SK-N-SH (cell line): ENCODE measurements at regions not wholly inside any gene's neighbourhood (a gene's known extent, or its start where the extent isn't known, plus 50 kb on each side); places are given as distances from the start of the nearest gene placed in this dataset.

ENCODE experiments used
- CTCF ChIA-PET: fragments of 300-600, 350-600 bp; formaldehyde crosslinking; extraction: SDS; loops from one replicate; lab custom pipeline; 2021; lab: Yijun Ruan, JAX
- POLR2A ChIA-PET: fragments of 350-600 bp; sonication (Branson Sonifier 250); formaldehyde crosslinking; extraction: SDS; loops from one replicate; lab custom pipeline; 2020; ENCODE audit warnings: antibody characterized with exemption, inconsistent platforms; lab: Yijun Ruan, JAX
- DNase-seq: peaks from one replicate; pipeline ENCODE4 v3.0.0; 2012
- H2AFZ ChIP-seq: fragments of 200-600 bp; sonication (generic); 2 replicates; pipeline ENCODE4 v1.8.1; 2016; ENCODE audit warnings: antibody characterized with exemption, mild to moderate bottlenecking, low read depth
- H3F3A ChIP-seq: fragments of 200-600 bp; sonication (generic); replicated peaks from 2 replicates; pipeline ENCODE3; 2016; ENCODE audit warnings: antibody characterized with exemption, mild to moderate bottlenecking; ENCODE audit not compliant: insufficient read depth
- H3K27ac ChIP-seq, 2 experiments: fragments of 200-500 bp in 1 of 2; fragments of 200-600 bp in 1 of 2; sonication (Bioruptor generic) in 1 of 2; sonication (generic), shearing (Covaris generic) in 1 of 2; 2 replicates each; pipeline versions ENCODE4 v1.5.1 to v1.6.1; 2014 to 2016; ENCODE audit warnings: low read depth in 2 of 2, inconsistent platforms in 1 of 2, low read length in 1 of 2, mild to moderate bottlenecking in 1 of 2, mixed read lengths in 1 of 2
- H3K27me3 ChIP-seq: fragments of 200-600 bp; sonication (generic), shearing (Covaris generic); 2 replicates; pipeline ENCODE4 v1.6.1; 2016; ENCODE audit warnings: mixed run types; ENCODE audit not compliant: insufficient read depth
- H3K36me3 ChIP-seq, 2 experiments: fragments of 200-500 bp in 1 of 2; fragments of 200-600 bp in 1 of 2; sonication (Bioruptor generic) in 1 of 2; sonication (generic) in 1 of 2; replicated peaks in 1 of 2; 2 replicates each; pipeline versions ENCODE3 to v1.5.1; 2014 to 2016; ENCODE audit warnings: low read length in 1 of 2, mild to moderate bottlenecking in 1 of 2; ENCODE audit not compliant: insufficient read depth in 2 of 2, control insufficient read depth in 1 of 2
- H3K4me1 ChIP-seq, 2 experiments: fragments of 200-500 bp in 1 of 2; fragments of 200-600 bp in 1 of 2; sonication (Bioruptor generic) in 1 of 2; sonication (generic), shearing (Covaris generic) in 1 of 2; 2 replicates each; pipeline versions ENCODE4 v1.5.1 to v1.6.1; 2014 to 2016; ENCODE audit warnings: low read depth in 1 of 2, low read length in 1 of 2, mixed run types in 1 of 2; ENCODE audit not compliant: insufficient read depth in 2 of 2, control insufficient read depth in 1 of 2
- H3K4me2 ChIP-seq: fragments of 200-600 bp; sonication (generic), shearing (Covaris generic); 2 replicates; pipeline ENCODE4 v1.6.1; 2017; ENCODE audit warnings: mixed run types
- H3K4me3 ChIP-seq, 2 experiments: fragments of 200-500 bp in 1 of 2; fragments of 200-600 bp in 1 of 2; sonication (Bioruptor generic) in 1 of 2; sonication (generic), shearing (Covaris generic) in 1 of 2; 2 replicates each; pipeline versions ENCODE4 v1.5.1 to v1.8.1; 2014 to 2016; ENCODE audit warnings: low read depth in 2 of 2, inconsistent platforms in 1 of 2, low read length in 1 of 2, mild to moderate bottlenecking in 1 of 2, mixed read lengths in 1 of 2, moderate library complexity in 1 of 2
- H3K79me2 ChIP-seq: fragments of 200-600 bp; sonication (generic); 2 replicates; pipeline ENCODE4 v1.8.1; 2017; ENCODE audit warnings: mild to moderate bottlenecking; ENCODE audit not compliant: insufficient read depth
- H3K9ac ChIP-seq: fragments of 200-600 bp; sonication (generic); 2 replicates; pipeline ENCODE4 v1.6.1; 2017; ENCODE audit warnings: mixed run types
- H3K9me2 ChIP-seq: fragments of 200-600 bp; sonication (generic); 2 replicates; pipeline ENCODE4 v1.6.1; 2017; ENCODE audit warnings: mixed run types
- H3K9me3 ChIP-seq: fragments of 200-600 bp; sonication (generic); 2 replicates; pipeline ENCODE4 v1.6.1; 2017; ENCODE audit warnings: mixed run types, mild to moderate bottlenecking, moderate library complexity
- H4K20me1 ChIP-seq: fragments of 200-600 bp; sonication (generic); 2 replicates; pipeline ENCODE4 v1.6.1; 2017; ENCODE audit warnings: mild to moderate bottlenecking, mixed run types; ENCODE audit not compliant: insufficient read depth
- EP300 ChIP-seq, 2 experiments: IDR thresholded peaks; 2 replicates each; pipeline versions ENCODE4 v1.4.0 to v1.6.1; 2012; ENCODE audit warnings: borderline replicate concordance in 1 of 2, low read depth in 1 of 2, low read length in 1 of 2
- FOSL2 ChIP-seq: IDR thresholded peaks from 2 replicates; pipeline ENCODE4 v1.4.0; 2012; ENCODE audit warnings: low read depth, mild to moderate bottlenecking, moderate library complexity, borderline replicate concordance
- FOXM1 ChIP-seq: IDR thresholded peaks from 2 replicates; pipeline ENCODE4 v1.4.0; 2012; ENCODE audit warnings: low read depth, mild to moderate bottlenecking
- GABPA ChIP-seq: IDR thresholded peaks from 2 replicates; pipeline ENCODE4 v1.4.0; 2012; ENCODE audit warnings: low read depth, mild to moderate bottlenecking
- JUND ChIP-seq: IDR thresholded peaks from 2 replicates; pipeline ENCODE4 v1.4.0; 2012
- MEF2A ChIP-seq: IDR thresholded peaks from 2 replicates; pipeline ENCODE4 v1.4.0; 2012; ENCODE audit warnings: low read depth, borderline replicate concordance
- MXI1 ChIP-seq: IDR thresholded peaks from 2 replicates; pipeline ENCODE4 v1.6.1; 2012; ENCODE audit warnings: mild to moderate bottlenecking, low read depth, low read length, improper control_type of control experiment
- NFIC ChIP-seq: IDR thresholded peaks from 2 replicates; pipeline ENCODE4 v1.4.0; 2012; ENCODE audit warnings: borderline replicate concordance
- POLR2AphosphoS5 ChIP-seq: IDR thresholded peaks from 2 replicates; pipeline ENCODE4 v1.6.1; 2012; ENCODE audit warnings: low read depth, low read length
- RCOR1 ChIP-seq: fragments of 150-350 bp; IDR thresholded peaks from 2 replicates; pipeline ENCODE4 v1.6.1; 2017; ENCODE audit warnings: antibody characterized with exemption, low read length
- SIN3A ChIP-seq: IDR thresholded peaks from 2 replicates; pipeline ENCODE4 v1.6.1; 2012; ENCODE audit warnings: low read depth, mild to moderate bottlenecking, low read length, moderate library complexity, borderline replicate concordance
- SMC3 ChIP-seq: IDR thresholded peaks from 2 replicates; pipeline ENCODE4 v1.6.1; 2012; ENCODE audit warnings: low read depth, low read length, improper control_type of control experiment
- WGBS: methylation state at CpG from one replicate; pipeline ENCODE4 v1.1.6; 2017; ENCODE audit warnings: low lambda C conversion rate; 5-methylcytosine and 5-hydroxymethylcytosine counted together
- TF ChIP-seq, protein P1 (sequence below): fragments of 200-600 bp; sonication (generic); IDR thresholded peaks from 2 replicates; pipeline ENCODE4 v1.6.1; 2017; ENCODE audit warnings: antibody characterized with exemption, mild to moderate bottlenecking, moderate library complexity
- TF ChIP-seq, protein P2 (sequence below): IDR thresholded peaks from 2 replicates; pipeline ENCODE4 v1.4.0; 2012; ENCODE audit warnings: low read depth, borderline replicate concordance
- TF ChIP-seq, protein P3 (sequence below): IDR thresholded peaks from 2 replicates; pipeline ENCODE4; 2012
- TF ChIP-seq, protein P4 (sequence below): IDR thresholded peaks from 2 replicates; pipeline ENCODE4 v1.4.0; 2012; ENCODE audit warnings: low read depth
- TF ChIP-seq, protein P5 (sequence below): IDR thresholded peaks from 2 replicates; pipeline ENCODE4 v1.6.1; 2012; ENCODE audit warnings: mild to moderate bottlenecking, low read depth, low read length, moderate library complexity
- TF ChIP-seq, protein P6 (sequence below): IDR thresholded peaks from 2 replicates; pipeline ENCODE4 v1.4.0; 2012; ENCODE audit warnings: low read depth, borderline replicate concordance

DNA sequence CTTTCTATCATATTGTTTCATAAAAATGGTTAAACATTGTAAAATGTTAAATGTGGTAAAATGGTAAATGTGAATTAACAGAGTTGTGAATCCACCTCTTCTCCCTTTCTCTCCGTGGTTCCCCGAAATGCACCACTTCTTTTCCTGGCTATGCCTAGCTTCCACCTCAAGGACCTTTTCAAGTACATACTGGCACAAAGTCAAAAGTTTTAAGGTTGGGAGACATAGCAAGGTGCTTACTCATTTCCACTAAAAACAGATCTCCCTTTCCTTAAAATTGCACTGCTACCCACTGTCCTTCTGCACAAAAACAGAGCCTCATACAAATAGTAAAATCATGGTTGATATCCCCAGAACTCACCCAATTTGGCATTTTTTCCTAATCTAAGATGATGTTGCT, 558.2 kb downstream of the SLITRK6 start:
- WGBS: 79% methylated on average over 2 of the region's 2 CpGs

DNA sequence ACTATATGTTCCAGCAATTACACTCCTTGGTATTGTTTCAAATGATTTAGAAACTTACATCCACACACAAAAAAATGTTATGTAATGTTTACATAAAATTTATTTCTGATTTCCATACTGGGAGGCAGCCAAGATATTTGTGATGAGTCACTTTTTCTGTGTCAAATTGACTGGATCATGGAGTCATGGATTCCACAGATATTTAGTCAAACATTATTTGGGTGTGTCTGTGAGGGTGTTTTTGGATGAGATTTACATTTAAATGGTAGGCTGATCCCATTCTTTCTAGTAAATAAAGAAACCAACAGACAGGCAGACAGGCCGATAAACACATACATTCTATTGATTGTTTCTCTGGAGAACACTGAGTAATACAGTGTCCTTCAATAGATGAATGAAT, 562.8 kb downstream of the SLITRK6 start:
- no peak for DNase-seq
- Histone ChIP-seq H3K4me2 (no peak overlapping the region), H4K20me1 (no peaks in the 10 kb centered on the region), H3K9ac (no peak overlapping the region), H3K9me3 (no peaks in the 10 kb centered on the region), H3K9me2 (no peaks in the 10 kb centered on the region), H3K4me3 (no peak overlapping the region), H3F3A (peaks cover 17% of the 10 kb centered on the region), H3K27me3 (no peaks in the 10 kb centered on the region), H2AFZ (peak overlapping the region; percentile 33; the same call in 1 of the 2 replicates), H3K27ac (peak overlapping the region in 1 of 2 experiments; percentile 19; a peak in 1 of 4 replicates), H3K4me1 (peaks cover 2 to 3% of the 10 kb centered on the region in 2 experiments; a peak in 1 of 4 replicates), H3K36me3 (no peaks in the 10 kb centered on the region), H3K79me2 (no peaks in the 10 kb centered on the region)
- POLR2A ChIA-PET: no interaction called here
- CTCF ChIA-PET: no interaction called here
- WGBS: 71% methylated on average over 1 of the region's 1 CpG
- no peak for TF ChIP-seq MEF2A
- TF ChIP-seq SIN3A: no peak
- no peak for TF ChIP-seq GABPA
- TF ChIP-seq FOXM1: no peak
- TF ChIP-seq JUND: peak; percentile 77
- TF ChIP-seq, protein P1, sequence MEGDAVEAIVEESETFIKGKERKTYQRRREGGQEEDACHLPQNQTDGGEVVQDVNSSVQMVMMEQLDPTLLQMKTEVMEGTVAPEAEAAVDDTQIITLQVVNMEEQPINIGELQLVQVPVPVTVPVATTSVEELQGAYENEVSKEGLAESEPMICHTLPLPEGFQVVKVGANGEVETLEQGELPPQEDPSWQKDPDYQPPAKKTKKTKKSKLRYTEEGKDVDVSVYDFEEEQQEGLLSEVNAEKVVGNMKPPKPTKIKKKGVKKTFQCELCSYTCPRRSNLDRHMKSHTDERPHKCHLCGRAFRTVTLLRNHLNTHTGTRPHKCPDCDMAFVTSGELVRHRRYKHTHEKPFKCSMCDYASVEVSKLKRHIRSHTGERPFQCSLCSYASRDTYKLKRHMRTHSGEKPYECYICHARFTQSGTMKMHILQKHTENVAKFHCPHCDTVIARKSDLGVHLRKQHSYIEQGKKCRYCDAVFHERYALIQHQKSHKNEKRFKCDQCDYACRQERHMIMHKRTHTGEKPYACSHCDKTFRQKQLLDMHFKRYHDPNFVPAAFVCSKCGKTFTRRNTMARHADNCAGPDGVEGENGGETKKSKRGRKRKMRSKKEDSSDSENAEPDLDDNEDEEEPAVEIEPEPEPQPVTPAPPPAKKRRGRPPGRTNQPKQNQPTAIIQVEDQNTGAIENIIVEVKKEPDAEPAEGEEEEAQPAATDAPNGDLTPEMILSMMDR: no peak
- TF ChIP-seq, protein P2, sequence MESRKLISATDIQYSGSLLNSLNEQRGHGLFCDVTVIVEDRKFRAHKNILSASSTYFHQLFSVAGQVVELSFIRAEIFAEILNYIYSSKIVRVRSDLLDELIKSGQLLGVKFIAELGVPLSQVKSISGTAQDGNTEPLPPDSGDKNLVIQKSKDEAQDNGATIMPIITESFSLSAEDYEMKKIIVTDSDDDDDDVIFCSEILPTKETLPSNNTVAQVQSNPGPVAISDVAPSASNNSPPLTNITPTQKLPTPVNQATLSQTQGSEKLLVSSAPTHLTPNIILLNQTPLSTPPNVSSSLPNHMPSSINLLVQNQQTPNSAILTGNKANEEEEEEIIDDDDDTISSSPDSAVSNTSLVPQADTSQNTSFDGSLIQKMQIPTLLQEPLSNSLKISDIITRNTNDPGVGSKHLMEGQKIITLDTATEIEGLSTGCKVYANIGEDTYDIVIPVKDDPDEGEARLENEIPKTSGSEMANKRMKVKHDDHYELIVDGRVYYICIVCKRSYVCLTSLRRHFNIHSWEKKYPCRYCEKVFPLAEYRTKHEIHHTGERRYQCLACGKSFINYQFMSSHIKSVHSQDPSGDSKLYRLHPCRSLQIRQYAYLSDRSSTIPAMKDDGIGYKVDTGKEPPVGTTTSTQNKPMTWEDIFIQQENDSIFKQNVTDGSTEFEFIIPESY: no peak
- TF ChIP-seq RCOR1: no peak
- no peak for TF ChIP-seq POLR2AphosphoS5
- TF ChIP-seq, protein P3, sequence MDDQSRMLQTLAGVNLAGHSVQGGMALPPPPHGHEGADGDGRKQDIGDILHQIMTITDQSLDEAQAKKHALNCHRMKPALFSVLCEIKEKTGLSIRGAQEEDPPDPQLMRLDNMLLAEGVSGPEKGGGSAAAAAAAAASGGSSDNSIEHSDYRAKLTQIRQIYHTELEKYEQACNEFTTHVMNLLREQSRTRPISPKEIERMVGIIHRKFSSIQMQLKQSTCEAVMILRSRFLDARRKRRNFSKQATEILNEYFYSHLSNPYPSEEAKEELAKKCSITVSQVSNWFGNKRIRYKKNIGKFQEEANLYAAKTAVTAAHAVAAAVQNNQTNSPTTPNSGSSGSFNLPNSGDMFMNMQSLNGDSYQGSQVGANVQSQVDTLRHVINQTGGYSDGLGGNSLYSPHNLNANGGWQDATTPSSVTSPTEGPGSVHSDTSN: peak; percentile 49
- 0 out of 4 replicates have a peak, but pooled peaks of 1 of the 2 experiments have one; percentile 28 for TF ChIP-seq EP300 (IDR thresholded peaks at IDR 0.05; ENCODE audit: borderline replicate concordance in 1 of 2, low read depth in 1 of 2, low read length in 1 of 2)
- TF ChIP-seq MXI1: no peak
- TF ChIP-seq, protein P4, sequence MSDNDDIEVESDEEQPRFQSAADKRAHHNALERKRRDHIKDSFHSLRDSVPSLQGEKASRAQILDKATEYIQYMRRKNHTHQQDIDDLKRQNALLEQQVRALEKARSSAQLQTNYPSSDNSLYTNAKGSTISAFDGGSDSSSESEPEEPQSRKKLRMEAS: no peak
- TF ChIP-seq, protein P5, sequence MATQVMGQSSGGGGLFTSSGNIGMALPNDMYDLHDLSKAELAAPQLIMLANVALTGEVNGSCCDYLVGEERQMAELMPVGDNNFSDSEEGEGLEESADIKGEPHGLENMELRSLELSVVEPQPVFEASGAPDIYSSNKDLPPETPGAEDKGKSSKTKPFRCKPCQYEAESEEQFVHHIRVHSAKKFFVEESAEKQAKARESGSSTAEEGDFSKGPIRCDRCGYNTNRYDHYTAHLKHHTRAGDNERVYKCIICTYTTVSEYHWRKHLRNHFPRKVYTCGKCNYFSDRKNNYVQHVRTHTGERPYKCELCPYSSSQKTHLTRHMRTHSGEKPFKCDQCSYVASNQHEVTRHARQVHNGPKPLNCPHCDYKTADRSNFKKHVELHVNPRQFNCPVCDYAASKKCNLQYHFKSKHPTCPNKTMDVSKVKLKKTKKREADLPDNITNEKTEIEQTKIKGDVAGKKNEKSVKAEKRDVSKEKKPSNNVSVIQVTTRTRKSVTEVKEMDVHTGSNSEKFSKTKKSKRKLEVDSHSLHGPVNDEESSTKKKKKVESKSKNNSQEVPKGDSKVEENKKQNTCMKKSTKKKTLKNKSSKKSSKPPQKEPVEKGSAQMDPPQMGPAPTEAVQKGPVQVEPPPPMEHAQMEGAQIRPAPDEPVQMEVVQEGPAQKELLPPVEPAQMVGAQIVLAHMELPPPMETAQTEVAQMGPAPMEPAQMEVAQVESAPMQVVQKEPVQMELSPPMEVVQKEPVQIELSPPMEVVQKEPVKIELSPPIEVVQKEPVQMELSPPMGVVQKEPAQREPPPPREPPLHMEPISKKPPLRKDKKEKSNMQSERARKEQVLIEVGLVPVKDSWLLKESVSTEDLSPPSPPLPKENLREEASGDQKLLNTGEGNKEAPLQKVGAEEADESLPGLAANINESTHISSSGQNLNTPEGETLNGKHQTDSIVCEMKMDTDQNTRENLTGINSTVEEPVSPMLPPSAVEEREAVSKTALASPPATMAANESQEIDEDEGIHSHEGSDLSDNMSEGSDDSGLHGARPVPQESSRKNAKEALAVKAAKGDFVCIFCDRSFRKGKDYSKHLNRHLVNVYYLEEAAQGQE: no peak
- TF ChIP-seq FOSL2: peak; percentile 79
- TF ChIP-seq, protein P6, sequence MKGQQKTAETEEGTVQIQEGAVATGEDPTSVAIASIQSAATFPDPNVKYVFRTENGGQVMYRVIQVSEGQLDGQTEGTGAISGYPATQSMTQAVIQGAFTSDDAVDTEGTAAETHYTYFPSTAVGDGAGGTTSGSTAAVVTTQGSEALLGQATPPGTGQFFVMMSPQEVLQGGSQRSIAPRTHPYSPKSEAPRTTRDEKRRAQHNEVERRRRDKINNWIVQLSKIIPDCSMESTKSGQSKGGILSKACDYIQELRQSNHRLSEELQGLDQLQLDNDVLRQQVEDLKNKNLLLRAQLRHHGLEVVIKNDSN: no peak
- peak; percentile 78 for TF ChIP-seq NFIC

More for the DNA sequence above, 558.2 kb downstream of the SLITRK6 start:
- peaks cover 17% of the 10 kb centered on the region for H3F3A ChIP-seq
- peak; percentile 54 for TF ChIP-seq NFIC
- no peak for TF ChIP-seq SMC3
- peak; percentile 8; the same call in 1 of the 2 replicates for TF ChIP-seq FOSL2
- TF ChIP-seq, all 33 proteins: peak for 2
- POLR2A ChIA-PET: no interaction called here
- no peaks in the 10 kb centered on the region for H4K20me1 ChIP-seq
- H3K9me3 ChIP-seq: no peaks in the 10 kb centered on the region
- H3K27ac ChIP-seq: no peak overlapping the region
- H3K79me2 ChIP-seq: no peaks in the 10 kb centered on the region
- DNase-seq: no peak
- H3K9ac ChIP-seq: no peak overlapping the region
- peaks cover 2 to 3% of the 10 kb centered on the region in 2 experiments; a peak in 1 of 4 replicates for H3K4me1 ChIP-seq
- no peak overlapping the region for H3K4me2 ChIP-seq
- no peaks in the 10 kb centered on the region for H3K9me2 ChIP-seq
- no peak overlapping the region for H2AFZ ChIP-seq
- H3K36me3 ChIP-seq: no peaks in the 10 kb centered on the region
- CTCF ChIA-PET: no interaction called here
- no peaks in the 10 kb centered on the region for H3K27me3 ChIP-seq
- H3K4me3 ChIP-seq: no peak overlapping the region
